ENCODE measurements at regions not wholly inside any gene's neighbourhood (a gene's known extent, or its start where the extent isn't known, plus 50 kb on each side); places are given as distances from the start of the nearest gene placed in this dataset.

DNA sequence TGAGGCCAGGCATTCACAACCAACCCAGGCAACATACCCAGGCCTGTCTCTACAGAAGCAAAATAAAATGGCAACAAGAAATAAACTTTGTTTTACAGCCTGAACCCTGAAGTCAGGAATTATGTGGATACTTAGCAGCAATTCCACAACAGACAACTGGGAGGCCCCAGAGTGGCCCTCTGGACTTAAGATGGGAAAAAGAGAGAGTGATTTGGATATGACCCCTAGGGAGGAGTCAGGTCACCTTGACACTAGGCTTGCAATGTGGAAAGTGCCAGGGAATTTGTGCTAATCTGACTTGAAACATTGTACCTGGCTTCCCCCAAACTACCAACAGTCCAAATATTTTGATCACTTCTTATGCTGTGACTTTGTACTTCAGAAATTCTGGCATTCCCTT, 193.1 kb downstream of the PARM1 start:
- intact Hi-C loops (cut with DNase I) = no loop called here
- Histone ChIP-seq H3K27me3 (no peaks in the 10 kb centered on the region), H3K36me3 (replicated peaks in 1 of 2) (no peaks in the 10 kb centered on the region), H3K4me3 (no peak overlapping the region), H3K9me3 (replicated peaks in 1 of 3) (no peaks in the 10 kb centered on the region), H3K4me1 (replicated peaks in 1 of 2) (no peaks in the 10 kb centered on the region), H3K27ac (no peak overlapping the region)
- DNase-seq = no peak
- TF ChIP-seq, protein P1, sequence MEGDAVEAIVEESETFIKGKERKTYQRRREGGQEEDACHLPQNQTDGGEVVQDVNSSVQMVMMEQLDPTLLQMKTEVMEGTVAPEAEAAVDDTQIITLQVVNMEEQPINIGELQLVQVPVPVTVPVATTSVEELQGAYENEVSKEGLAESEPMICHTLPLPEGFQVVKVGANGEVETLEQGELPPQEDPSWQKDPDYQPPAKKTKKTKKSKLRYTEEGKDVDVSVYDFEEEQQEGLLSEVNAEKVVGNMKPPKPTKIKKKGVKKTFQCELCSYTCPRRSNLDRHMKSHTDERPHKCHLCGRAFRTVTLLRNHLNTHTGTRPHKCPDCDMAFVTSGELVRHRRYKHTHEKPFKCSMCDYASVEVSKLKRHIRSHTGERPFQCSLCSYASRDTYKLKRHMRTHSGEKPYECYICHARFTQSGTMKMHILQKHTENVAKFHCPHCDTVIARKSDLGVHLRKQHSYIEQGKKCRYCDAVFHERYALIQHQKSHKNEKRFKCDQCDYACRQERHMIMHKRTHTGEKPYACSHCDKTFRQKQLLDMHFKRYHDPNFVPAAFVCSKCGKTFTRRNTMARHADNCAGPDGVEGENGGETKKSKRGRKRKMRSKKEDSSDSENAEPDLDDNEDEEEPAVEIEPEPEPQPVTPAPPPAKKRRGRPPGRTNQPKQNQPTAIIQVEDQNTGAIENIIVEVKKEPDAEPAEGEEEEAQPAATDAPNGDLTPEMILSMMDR (IDR thresholded peaks at IDR 0.05) = no peak
- TF ChIP-seq POLR2A (IDR thresholded peaks at IDR 0.05) = no peak

DNA sequence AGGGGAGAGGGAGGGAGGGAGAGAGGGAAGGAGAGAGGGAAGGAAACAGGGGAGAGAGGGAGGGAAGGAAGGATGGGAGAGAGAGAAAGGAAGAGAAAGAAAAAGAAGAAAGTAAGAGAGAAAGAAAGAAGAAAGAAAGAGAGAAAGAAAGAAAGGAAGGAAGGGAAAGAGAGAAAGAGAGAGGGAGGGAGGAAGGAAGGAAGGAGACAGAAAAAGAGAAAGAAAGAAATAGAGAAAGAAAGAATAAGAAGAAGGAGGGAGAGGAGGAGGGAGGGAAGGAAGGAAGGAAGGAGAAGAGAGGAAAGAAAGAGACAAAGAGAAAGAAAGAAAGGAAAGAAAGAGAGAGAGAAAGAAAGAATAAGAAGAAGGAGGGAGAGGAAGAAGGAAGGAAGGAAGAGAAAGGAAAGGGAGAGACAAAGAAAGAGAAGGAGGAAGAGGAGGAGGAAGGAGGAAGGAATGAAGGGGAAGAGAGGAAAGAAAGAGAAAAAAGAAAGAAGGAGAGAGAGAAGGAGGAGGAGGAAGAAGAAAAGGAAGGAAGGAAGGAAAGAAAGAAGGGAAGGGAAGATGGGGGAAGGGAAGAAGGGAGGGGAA, 189.6 kb downstream of the PARM1 start:
- Histone ChIP-seq H3K4me3 (no peak overlapping the region), H3K9me3 (replicated peaks in 1 of 3) (no peaks in the 10 kb centered on the region), H3K27me3 (no peaks in the 10 kb centered on the region), H3K4me1 (replicated peaks in 1 of 2) (no peaks in the 10 kb centered on the region), H3K27ac (no peak overlapping the region), H3K36me3 (replicated peaks in 1 of 2) (no peaks in the 10 kb centered on the region)
- TF ChIP-seq POLR2A (IDR thresholded peaks at IDR 0.05) = no peak
- TF ChIP-seq, protein P1 (IDR thresholded peaks at IDR 0.05) = no peak
- no peak for DNase-seq
- intact Hi-C loops (cut with DNase I) = no loop called here

DNA sequence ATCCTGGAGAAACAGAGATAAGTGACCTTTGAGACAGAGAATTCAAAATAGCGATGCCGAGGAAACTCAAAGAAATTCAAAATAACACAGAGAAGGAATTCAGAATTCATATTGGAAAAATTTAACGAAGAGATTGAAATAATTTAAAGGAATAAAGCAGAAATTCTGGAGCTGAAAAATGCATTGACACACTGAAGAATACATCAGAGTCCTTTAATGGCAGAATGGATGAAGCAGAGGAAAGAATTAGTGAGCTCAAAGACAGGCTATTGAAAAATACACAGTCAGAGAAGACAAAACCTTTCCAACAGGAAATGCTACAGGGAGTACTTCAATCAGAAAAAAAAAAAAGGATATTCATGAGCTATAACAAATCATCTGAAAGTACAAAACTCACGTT, 185.8 kb downstream of the PARM1 start:
- no peak overlapping the region for H3K4me3 ChIP-seq
- no peak overlapping the region for H3K27ac ChIP-seq
- DNase-seq = no peak
- H3K27me3 ChIP-seq = no peaks in the 10 kb centered on the region
- intact Hi-C loops (cut with DNase I) = no loop called here
- WGBS, 4 donors = 84 to 91% (median 87%) methylated on average over 4 of the region's 4 CpGs
- no peaks in the 10 kb centered on the region for H3K36me3 ChIP-seq (replicated peaks in 1 of 2)
- H3K9me3 ChIP-seq (replicated peaks in 1 of 3) = no peaks in the 10 kb centered on the region
- H3K4me1 ChIP-seq (replicated peaks in 1 of 2) = no peaks in the 10 kb centered on the region
- TF ChIP-seq POLR2A (IDR thresholded peaks at IDR 0.05) = no peak
- TF ChIP-seq, protein P1 (IDR thresholded peaks at IDR 0.05) = no peak

DNA sequence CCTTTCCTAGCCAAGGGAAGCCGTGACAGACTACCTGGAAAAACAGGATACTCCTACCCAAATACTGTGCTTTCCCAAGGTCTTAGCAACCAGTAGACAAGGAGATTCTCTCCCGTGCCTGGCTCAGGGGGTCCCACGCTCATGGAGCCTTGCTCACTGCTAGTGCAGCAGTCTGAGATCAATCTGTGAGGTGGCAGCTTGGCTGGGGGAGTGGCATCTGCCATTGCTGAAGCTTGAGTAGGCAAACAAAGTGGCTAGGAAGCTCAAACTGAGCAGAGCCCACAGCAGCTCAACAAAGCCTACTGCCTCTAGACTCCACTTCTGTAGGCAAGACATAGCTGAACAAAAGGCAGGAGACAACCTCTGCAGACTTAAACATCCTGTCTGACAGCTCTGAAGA, 177.1 kb downstream of the PARM1 start:
- Histone ChIP-seq H3K9me3 (replicated peaks in 1 of 3) (no peaks in the 10 kb centered on the region), H3K36me3 (replicated peaks in 1 of 2) (no peaks in the 10 kb centered on the region), H3K27ac (no peak overlapping the region), H3K27me3 (no peaks in the 10 kb centered on the region), H3K4me3 (no peak overlapping the region), H3K4me1 (replicated peaks in 1 of 2) (no peaks in the 10 kb centered on the region)
- DNase-seq = no peak
- no peak for TF ChIP-seq POLR2A (IDR thresholded peaks at IDR 0.05)
- TF ChIP-seq, protein P1 (IDR thresholded peaks at IDR 0.05) = no peak
- 56 to 77% (median 68%) methylated on average over 3 of the region's 3 CpGs for WGBS, 4 donors
- intact Hi-C loops (cut with DNase I) = no loop called here

Measured in adrenal gland (tissue), 9 donors.